H9 (cell line): ENCODE measurements at regions not wholly inside any gene's neighbourhood (a gene's known extent, or its start where the extent isn't known, plus 50 kb on each side); places are given as distances from the start of the nearest gene placed in this dataset.

Experiments used
- DNase-seq: peaks from one replicate; pipeline ENCODE4 v3.0.0-alpha.2; 2017
- H2AFZ ChIP-seq: one replicate; pipeline ENCODE4 v1.6.1; 2013; ENCODE audit warnings: mild to moderate bottlenecking, low read length, control low read depth, moderate library complexity
- H2AK5ac ChIP-seq: 2 replicates; pipeline ENCODE4 v1.6.1; 2013; ENCODE audit warnings: low read length, control low read depth, mixed read lengths; ENCODE audit not compliant: insufficient read length
- H2BK120ac ChIP-seq: one replicate; pipeline ENCODE4 v1.6.1; 2013; ENCODE audit warnings: low read depth, mild to moderate bottlenecking, low read length, control low read depth, inconsistent platforms; ENCODE audit not compliant: poor library complexity, severe bottlenecking
- H2BK12ac ChIP-seq: 2 replicates; pipeline ENCODE4 v1.6.1; 2013; ENCODE audit warnings: low read length, control low read depth, mixed read lengths, low read depth; ENCODE audit not compliant: insufficient read length
- H2BK15ac ChIP-seq: 2 replicates; pipeline ENCODE4 v1.6.1; 2013; ENCODE audit warnings: low read depth, low read length, control low read depth
- H2BK20ac ChIP-seq: one replicate; pipeline ENCODE4 v1.6.1; 2013; ENCODE audit warnings: low read depth, mild to moderate bottlenecking, low read length, control low read depth, inconsistent platforms; ENCODE audit not compliant: poor library complexity, severe bottlenecking
- H2BK5ac ChIP-seq: 2 replicates; pipeline ENCODE4 v1.6.1; 2013; ENCODE audit warnings: low read length, control low read depth, mixed read lengths; ENCODE audit not compliant: insufficient read length
- H3K14ac ChIP-seq: 2 replicates; pipeline ENCODE4 v1.6.1; 2013; ENCODE audit warnings: low read length, control low read depth; ENCODE audit not compliant: insufficient read depth
- H3K18ac ChIP-seq: 2 replicates; pipeline ENCODE4 v1.6.1; 2013; ENCODE audit warnings: low read depth, mild to moderate bottlenecking, mixed read lengths, low read length, control low read depth; ENCODE audit not compliant: insufficient read length
- H3K23ac ChIP-seq: 2 replicates; pipeline ENCODE4 v1.6.1; 2013; ENCODE audit warnings: low read length, control low read depth, mixed read lengths, low read depth; ENCODE audit not compliant: insufficient read length
- H3K23me2 ChIP-seq: 2 replicates; pipeline ENCODE4 v1.6.1; 2013; ENCODE audit warnings: low read depth, mild to moderate bottlenecking, mixed read lengths, low read length, control low read depth; ENCODE audit not compliant: insufficient read length, poor library complexity, severe bottlenecking
- H3K27ac ChIP-seq: 2 replicates; pipeline ENCODE4 v1.5.1; 2013; ENCODE audit warnings: low read length, control low read depth, mixed read lengths, low read depth; ENCODE audit not compliant: insufficient read length
- H3K27me3 ChIP-seq: 2 replicates; pipeline ENCODE4 v1.6.1; 2013; ENCODE audit warnings: low read length, control low read depth, inconsistent platforms; ENCODE audit not compliant: insufficient read depth
- H3K4ac ChIP-seq: 2 replicates; pipeline ENCODE4 v1.6.1; 2013; ENCODE audit warnings: low read depth, mild to moderate bottlenecking, control low read depth, inconsistent platforms, low read length, moderate library complexity
- H3K4me1 ChIP-seq: 2 replicates; pipeline ENCODE4 v1.6.1; 2013; ENCODE audit warnings: low read length, control low read depth, inconsistent platforms; ENCODE audit not compliant: insufficient read depth
- H3K4me2 ChIP-seq: 2 replicates; pipeline ENCODE4 v1.6.1; 2013; ENCODE audit warnings: low read length, control low read depth, mixed read lengths; ENCODE audit not compliant: insufficient read length, insufficient read depth
- H3K56ac ChIP-seq: 2 replicates; pipeline ENCODE4 v1.6.1; 2013; ENCODE audit warnings: low read depth, mild to moderate bottlenecking, mixed read lengths, low read length, control low read depth; ENCODE audit not compliant: insufficient read length
- H3K79me1 ChIP-seq: 2 replicates; pipeline ENCODE4 v1.6.1; 2013; ENCODE audit warnings: low read depth, mild to moderate bottlenecking, moderate library complexity, low read length, control low read depth, inconsistent platforms; ENCODE audit not compliant: insufficient read depth, poor library complexity, severe bottlenecking
- H3K79me2 ChIP-seq: 2 replicates; pipeline ENCODE4 v1.6.1; 2013; ENCODE audit warnings: low read length, control low read depth, inconsistent platforms; ENCODE audit not compliant: insufficient read depth
- H3K9ac ChIP-seq: 2 replicates; pipeline ENCODE4 v1.6.1; 2013; ENCODE audit warnings: low read length, control low read depth, mixed read lengths; ENCODE audit not compliant: insufficient read length; ENCODE audit errors: extremely low read depth
- H3K9me3 ChIP-seq: one replicate; pipeline ENCODE4 v1.6.1; 2013; ENCODE audit warnings: low read depth, low read length, inconsistent platforms; ENCODE audit not compliant: control insufficient read depth
- H3T11ph ChIP-seq: one replicate; pipeline ENCODE4 v1.6.1; 2013; ENCODE audit warnings: mild to moderate bottlenecking, low read length, control low read depth, inconsistent platforms
- H4K20me1 ChIP-seq: one replicate; pipeline ENCODE4 v1.6.1; 2013; ENCODE audit not compliant: control insufficient read depth, insufficient read length, insufficient read depth
- H4K5ac ChIP-seq: 2 replicates; pipeline ENCODE4 v1.6.1; 2013; ENCODE audit warnings: low read depth, mild to moderate bottlenecking, mixed read lengths, low read length, control low read depth; ENCODE audit not compliant: insufficient read length
- H4K8ac ChIP-seq: replicated peaks from 2 replicates; pipeline ENCODE4 v1.6.1; 2013; ENCODE audit warnings: low read length, control low read depth, mixed read lengths, low read depth; ENCODE audit not compliant: insufficient read length
- H4K91ac ChIP-seq: 2 replicates; pipeline ENCODE4 v1.6.1; 2013; ENCODE audit warnings: low read depth, mild to moderate bottlenecking, moderate library complexity, mixed read lengths, low read length, control low read depth; ENCODE audit not compliant: insufficient read length
- H3K27ac Mint-ChIP-seq, 3 experiments: 2 replicates in 2 of 3; 3 replicates in 1 of 3; pipeline ENCODE4 v1.8.0; 2020 to 2021; ENCODE audit warnings: mixed read lengths in 3 of 3, mild to moderate bottlenecking in 1 of 3, moderate library complexity in 1 of 3
- H3K27me3 Mint-ChIP-seq: 2 replicates; pipeline ENCODE4 v1.8.0; 2021; ENCODE audit warnings: low read depth, mild to moderate bottlenecking, moderate library complexity, mixed read lengths
- H3K36me3 Mint-ChIP-seq, 3 experiments: 2 replicates in 2 of 3; 3 replicates in 1 of 3; pipeline ENCODE4 v1.8.0; 2020 to 2021; ENCODE audit warnings: low read depth in 3 of 3, mixed read lengths in 3 of 3; ENCODE audit not compliant: insufficient read depth in 1 of 3
- H3K4me1 Mint-ChIP-seq, 2 experiments: 2 replicates each; pipeline ENCODE4 v1.8.0; 2020; ENCODE audit warnings: mixed read lengths in 2 of 2
- H3K4me3 Mint-ChIP-seq, 2 experiments: 2 replicates in 1 of 2; 3 replicates in 1 of 2; pipeline ENCODE4 v1.8.0; 2020 to 2021; ENCODE audit warnings: mild to moderate bottlenecking in 2 of 2, mixed read lengths in 2 of 2, moderate library complexity in 1 of 2
- H3K9me3 Mint-ChIP-seq, 2 experiments: 2 replicates in 1 of 2; 3 replicates in 1 of 2; pipeline ENCODE4 v1.8.0; 2020; ENCODE audit warnings: mild to moderate bottlenecking in 2 of 2, mixed read lengths in 2 of 2, moderate library complexity in 1 of 2
- WGBS: extraction: QIAGEN DNeasy Blood & Tissue Kit; methylation state at CpG from one replicate; pipeline ENCODE4 v1.1.7; 2013; ENCODE audit warnings: missing lambda C conversion rate, low lambda C conversion rate, mixed read lengths; ENCODE audit not compliant: insufficient read length; ENCODE audit errors: extremely low coverage; 5-methylcytosine and 5-hydroxymethylcytosine counted together
- TF ChIP-seq, protein P1 (sequence below): fragments of 200-600 bp; sonication (generic); conservative IDR thresholded peaks from 3 replicates; pipeline ENCODE4 v1.8.0; 2021; ENCODE audit warnings: antibody characterized with exemption, mild to moderate bottlenecking

DNA sequence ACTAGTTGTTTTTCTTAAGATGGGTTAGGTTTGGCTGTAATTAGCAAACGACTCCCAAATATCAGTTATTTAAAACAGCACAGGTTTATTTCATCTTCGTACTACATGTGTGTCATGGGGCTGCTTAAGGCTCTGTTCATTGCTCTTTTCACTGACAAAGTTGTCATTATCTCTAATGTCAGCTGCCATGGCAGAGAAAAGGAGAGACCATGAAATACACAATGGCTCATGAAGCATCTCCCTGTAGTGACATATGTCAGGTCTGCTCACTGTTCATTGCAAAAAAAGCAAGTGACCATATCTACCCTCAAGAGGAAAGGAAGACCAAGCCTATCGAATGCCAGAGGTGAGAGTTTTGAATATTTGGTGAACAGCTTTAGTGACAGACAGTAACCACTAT lies 52.2 kb upstream of the PCDH7 start:
- Histone ChIP-seq H3K56ac (no peak overlapping the region), H3K79me2 (no peaks in the 10 kb centered on the region), H3K4me1 (no peaks in the 10 kb centered on the region), H3K4me2 (no peak overlapping the region), H2BK5ac (no peak overlapping the region), H2AK5ac (no peak overlapping the region), H3T11ph (no peak overlapping the region), H3K18ac (no peak overlapping the region), H3K14ac (no peak overlapping the region), H2AFZ (no peak overlapping the region), H2BK120ac (no peak overlapping the region), H2BK20ac (no peak overlapping the region), H3K79me1 (no peaks in the 10 kb centered on the region), H4K20me1 (no peaks in the 10 kb centered on the region), H3K4ac (no peak overlapping the region), H3K23me2 (no peaks in the 10 kb centered on the region), H3K27me3 (no peaks in the 10 kb centered on the region), H2BK15ac (no peak overlapping the region), H2BK12ac (no peak overlapping the region), H3K23ac (no peak overlapping the region), H3K9ac (no peak overlapping the region), H4K91ac (no peak overlapping the region), H3K9me3 (no peaks in the 10 kb centered on the region), H4K5ac (no peak overlapping the region), H3K27ac (no peak overlapping the region), H4K8ac (no peak overlapping the region)
- no peaks in the 10 kb centered on the region for H3K27me3 Mint-ChIP-seq
- no peaks in the 10 kb centered on the region for H3K9me3 Mint-ChIP-seq
- no peak for DNase-seq
- TF ChIP-seq, protein P1, sequence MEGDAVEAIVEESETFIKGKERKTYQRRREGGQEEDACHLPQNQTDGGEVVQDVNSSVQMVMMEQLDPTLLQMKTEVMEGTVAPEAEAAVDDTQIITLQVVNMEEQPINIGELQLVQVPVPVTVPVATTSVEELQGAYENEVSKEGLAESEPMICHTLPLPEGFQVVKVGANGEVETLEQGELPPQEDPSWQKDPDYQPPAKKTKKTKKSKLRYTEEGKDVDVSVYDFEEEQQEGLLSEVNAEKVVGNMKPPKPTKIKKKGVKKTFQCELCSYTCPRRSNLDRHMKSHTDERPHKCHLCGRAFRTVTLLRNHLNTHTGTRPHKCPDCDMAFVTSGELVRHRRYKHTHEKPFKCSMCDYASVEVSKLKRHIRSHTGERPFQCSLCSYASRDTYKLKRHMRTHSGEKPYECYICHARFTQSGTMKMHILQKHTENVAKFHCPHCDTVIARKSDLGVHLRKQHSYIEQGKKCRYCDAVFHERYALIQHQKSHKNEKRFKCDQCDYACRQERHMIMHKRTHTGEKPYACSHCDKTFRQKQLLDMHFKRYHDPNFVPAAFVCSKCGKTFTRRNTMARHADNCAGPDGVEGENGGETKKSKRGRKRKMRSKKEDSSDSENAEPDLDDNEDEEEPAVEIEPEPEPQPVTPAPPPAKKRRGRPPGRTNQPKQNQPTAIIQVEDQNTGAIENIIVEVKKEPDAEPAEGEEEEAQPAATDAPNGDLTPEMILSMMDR = no peak
- H3K36me3 Mint-ChIP-seq = no peaks in the 10 kb centered on the region
- no peaks in the 10 kb centered on the region for H3K4me1 Mint-ChIP-seq
- WGBS = no CpG with 5 or more reads among the region's 3 CpGs
- no peak overlapping the region for H3K27ac Mint-ChIP-seq
- no peak overlapping the region for H3K4me3 Mint-ChIP-seq
